Calu3 (cell line): ENCODE measurements at regions not wholly inside any gene's neighbourhood (a gene's known extent, or its start where the extent isn't known, plus 50 kb on each side); places are given as distances from the start of the nearest gene placed in this dataset.

Experiments used
- BruUV-seq: library from RNA; stranded (reverse); fragments of 400-500 nt; replicated peaks from 2 replicates; lab custom pipeline; 2021; lab: Mats Ljungman, UMichigan
- CTCF ChIA-PET: fragments of 300-600 bp; sonication (Branson Sonifier 250); formaldehyde crosslinking; loops from one replicate; lab custom pipeline; 2022; ENCODE audit warnings: antibody characterized with exemption; lab: Charles Lee
- DNase-seq: peaks from one replicate; pipeline ENCODE4 v3.0.0; 2022
- H3K27ac Mint-ChIP-seq: one replicate; pipeline ENCODE4 v1.8.0; 2022; ENCODE audit warnings: mixed read lengths; ENCODE audit not compliant: unreplicated experiment
- H3K27me3 Mint-ChIP-seq: one replicate; pipeline ENCODE4 v1.8.0; 2022; ENCODE audit warnings: mixed read lengths; ENCODE audit not compliant: unreplicated experiment
- H3K36me3 Mint-ChIP-seq: one replicate; pipeline ENCODE4 v1.8.0; 2022; ENCODE audit warnings: mild to moderate bottlenecking, moderate library complexity, mixed read lengths; ENCODE audit not compliant: insufficient read depth, unreplicated experiment
- H3K4me1 Mint-ChIP-seq: one replicate; pipeline ENCODE4 v1.8.0; 2022; ENCODE audit warnings: mild to moderate bottlenecking, low read depth, mixed read lengths; ENCODE audit not compliant: unreplicated experiment
- H3K4me3 Mint-ChIP-seq: one replicate; pipeline ENCODE4 v1.8.0; 2022; ENCODE audit warnings: mild to moderate bottlenecking, low read depth, moderate library complexity, mixed read lengths; ENCODE audit not compliant: unreplicated experiment
- H3K9me3 Mint-ChIP-seq: one replicate; pipeline ENCODE4 v1.8.0; 2022; ENCODE audit warnings: low read depth, mixed read lengths; ENCODE audit not compliant: unreplicated experiment
- CTCF ChIP-seq: fragments of 200-600 bp; IDR thresholded peaks from one replicate; pipeline ENCODE4 v1.8.0; 2022; ENCODE audit warnings: antibody characterized with exemption; ENCODE audit not compliant: unreplicated experiment
- intact Hi-C: fragments of 100-400 bp; cut with micrococcal nuclease; formaldehyde crosslinking; loops from one replicate; pipeline ENCODE4 v1.10.0; 2022; ENCODE audit not compliant: unreplicated experiment

DNA sequence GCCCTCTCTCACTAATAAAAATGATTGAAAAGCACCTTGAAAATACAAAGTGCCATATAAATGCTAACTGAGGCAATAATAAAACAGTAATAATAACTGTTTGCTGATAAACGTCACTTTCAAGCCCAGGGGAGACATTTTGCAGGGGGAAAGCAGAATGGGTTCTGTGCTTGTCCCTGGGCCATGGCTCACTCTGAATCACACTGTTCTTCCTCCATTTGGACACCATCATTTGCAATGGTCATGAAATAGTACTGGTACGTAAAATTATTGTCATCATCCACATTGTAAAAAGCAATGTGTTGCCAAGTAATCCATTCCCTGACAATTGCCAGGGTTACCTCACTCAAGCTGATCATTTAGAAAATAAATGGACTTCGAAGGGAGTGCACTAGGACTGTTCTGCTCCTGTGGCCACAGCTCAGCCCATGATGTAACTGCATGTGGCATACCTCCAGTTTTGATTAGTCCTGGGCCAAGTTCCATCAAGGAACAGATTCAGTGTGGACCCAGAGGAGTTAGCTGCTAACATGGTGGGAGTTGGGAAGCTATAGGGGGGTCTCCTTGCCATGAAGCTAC, 508.8 kb upstream of the CELF4 start:
- no peak for DNase-seq
- no peak overlapping the region for H3K4me3 Mint-ChIP-seq
- no TSS peak for BruUV-seq
- CTCF ChIA-PET = no interaction called here
- no peaks in the 10 kb centered on the region for H3K4me1 Mint-ChIP-seq
- TF ChIP-seq CTCF = no peak
- H3K27ac Mint-ChIP-seq = no peak overlapping the region
- no peaks in the 10 kb centered on the region for H3K36me3 Mint-ChIP-seq
- peaks cover 8% of the 10 kb centered on the region for H3K9me3 Mint-ChIP-seq
- intact Hi-C loops = no loop called here
- no peaks in the 10 kb centered on the region for H3K27me3 Mint-ChIP-seq

DNA sequence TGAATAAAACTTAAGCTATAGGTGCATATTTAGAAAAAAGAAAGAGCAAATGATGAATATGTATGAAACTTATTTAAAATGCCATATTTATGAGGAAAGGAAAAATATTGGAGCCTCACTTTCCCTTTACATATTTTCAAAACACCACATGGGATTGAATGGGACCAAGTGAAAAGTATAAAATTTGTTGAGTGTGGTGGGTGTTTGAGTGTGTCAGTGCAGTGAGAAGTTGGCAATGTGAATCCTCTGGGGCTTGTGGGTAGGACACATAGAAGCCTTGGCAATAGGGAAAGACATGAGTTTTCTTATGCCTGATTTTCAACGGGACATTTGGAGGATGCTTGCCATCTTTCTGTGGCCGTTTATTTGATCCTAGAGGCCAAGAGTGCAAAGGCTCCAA, 502.2 kb upstream of the CELF4 start:
- no peak for DNase-seq
- no peaks in the 10 kb centered on the region for H3K4me1 Mint-ChIP-seq
- BruUV-seq = no TSS peak
- no peaks in the 10 kb centered on the region for H3K36me3 Mint-ChIP-seq
- CTCF ChIA-PET = no interaction called here
- H3K27ac Mint-ChIP-seq = no peak overlapping the region
- intact Hi-C loops = no loop called here
- no peak overlapping the region for H3K4me3 Mint-ChIP-seq
- no peak for TF ChIP-seq CTCF
- H3K9me3 Mint-ChIP-seq = peaks cover 5% of the 10 kb centered on the region
- H3K27me3 Mint-ChIP-seq = no peaks in the 10 kb centered on the region

- BruUV-seq = no TSS peak
- H3K27ac Mint-ChIP-seq = no peak overlapping the region
- no peak overlapping the region for H3K4me3 Mint-ChIP-seq
- peaks cover 8% of the 10 kb centered on the region for H3K9me3 Mint-ChIP-seq
- TF ChIP-seq CTCF = no peak
- no peak for DNase-seq
- intact Hi-C loops = no loop called here
- no peaks in the 10 kb centered on the region for H3K27me3 Mint-ChIP-seq
- CTCF ChIA-PET = no interaction called here
- H3K36me3 Mint-ChIP-seq = no peaks in the 10 kb centered on the region
- H3K4me1 Mint-ChIP-seq = no peaks in the 10 kb centered on the region
Observed at GRCh38 chr18:38067086-38067485, 501.5 kb upstream of the CELF4 start.

DNA sequence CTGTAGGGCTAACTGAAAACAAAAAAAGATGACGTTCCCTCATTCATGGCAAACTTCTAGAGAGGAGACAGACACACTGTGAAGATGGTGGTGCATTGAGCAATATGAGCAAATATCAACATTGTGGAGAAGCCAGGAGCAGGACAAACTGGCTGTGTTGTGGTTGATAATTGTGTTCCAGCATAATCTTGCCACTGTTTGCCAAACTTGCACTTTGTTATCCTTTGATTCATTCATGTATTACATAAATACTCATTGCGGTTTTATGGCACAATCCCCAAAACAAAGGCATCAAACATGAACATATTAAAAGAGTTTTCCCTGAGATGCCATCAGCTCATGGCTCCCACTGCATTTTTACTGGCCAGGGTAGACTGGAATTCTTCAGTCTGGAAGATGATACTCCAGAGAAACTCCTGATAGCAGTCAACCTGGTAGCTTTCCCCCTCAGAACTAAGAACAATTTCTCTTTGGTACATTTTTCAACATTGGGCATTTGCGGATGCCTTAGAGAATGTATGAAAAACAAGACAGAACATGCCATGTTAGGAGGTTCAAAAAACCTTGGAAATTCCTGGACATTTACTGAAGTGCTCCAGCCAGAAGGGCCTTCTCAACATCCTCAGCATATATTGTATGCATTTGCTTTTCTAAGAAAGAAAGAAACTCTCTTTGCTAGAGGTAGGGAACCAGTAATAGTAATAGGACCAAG, 487.4 kb upstream of the CELF4 start:
- DNase-seq = no peak
- Mint-ChIP-seq H3K9me3 (no peaks in the 10 kb centered on the region), H3K36me3 (no peaks in the 10 kb centered on the region), H3K4me3 (no peak overlapping the region), H3K4me1 (no peaks in the 10 kb centered on the region), H3K27me3 (peaks cover 35% of the 10 kb centered on the region), H3K27ac (no peak overlapping the region)
- no TSS peak for BruUV-seq
- CTCF ChIA-PET = no interaction called here
- TF ChIP-seq CTCF = no peak
- intact Hi-C loops = no loop called here
